ENCODE measurements at regions not wholly inside any gene's neighbourhood (a gene's known extent, or its start where the extent isn't known, plus 50 kb on each side); places are given as distances from the start of the nearest gene placed in this dataset.

DNA sequence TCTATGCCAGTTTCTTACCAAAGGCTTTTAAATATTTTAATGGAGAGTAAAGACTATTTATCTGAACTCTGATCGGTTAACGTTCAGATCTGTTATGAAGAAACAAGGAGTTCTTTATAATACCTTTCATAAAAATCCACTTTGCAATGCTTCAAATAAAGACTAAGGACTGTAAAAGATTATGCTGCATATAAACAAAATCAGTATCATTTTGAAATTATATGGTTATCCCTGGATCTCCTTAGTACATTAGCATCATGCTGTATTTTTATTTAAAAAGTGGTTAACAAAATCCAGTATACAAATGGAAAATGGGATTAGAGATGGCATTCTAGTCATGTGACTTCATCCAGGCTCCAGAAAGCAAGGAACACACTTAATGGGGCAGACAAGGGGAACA lies 386.8 kb downstream of the LMO4 start:
- TF ChIP-seq, protein P1, sequence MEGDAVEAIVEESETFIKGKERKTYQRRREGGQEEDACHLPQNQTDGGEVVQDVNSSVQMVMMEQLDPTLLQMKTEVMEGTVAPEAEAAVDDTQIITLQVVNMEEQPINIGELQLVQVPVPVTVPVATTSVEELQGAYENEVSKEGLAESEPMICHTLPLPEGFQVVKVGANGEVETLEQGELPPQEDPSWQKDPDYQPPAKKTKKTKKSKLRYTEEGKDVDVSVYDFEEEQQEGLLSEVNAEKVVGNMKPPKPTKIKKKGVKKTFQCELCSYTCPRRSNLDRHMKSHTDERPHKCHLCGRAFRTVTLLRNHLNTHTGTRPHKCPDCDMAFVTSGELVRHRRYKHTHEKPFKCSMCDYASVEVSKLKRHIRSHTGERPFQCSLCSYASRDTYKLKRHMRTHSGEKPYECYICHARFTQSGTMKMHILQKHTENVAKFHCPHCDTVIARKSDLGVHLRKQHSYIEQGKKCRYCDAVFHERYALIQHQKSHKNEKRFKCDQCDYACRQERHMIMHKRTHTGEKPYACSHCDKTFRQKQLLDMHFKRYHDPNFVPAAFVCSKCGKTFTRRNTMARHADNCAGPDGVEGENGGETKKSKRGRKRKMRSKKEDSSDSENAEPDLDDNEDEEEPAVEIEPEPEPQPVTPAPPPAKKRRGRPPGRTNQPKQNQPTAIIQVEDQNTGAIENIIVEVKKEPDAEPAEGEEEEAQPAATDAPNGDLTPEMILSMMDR (conservative IDR thresholded peaks at IDR 0.05; ENCODE audit: control insufficient read depth, insufficient read depth, low read depth, low read length): no peak
- no peak overlapping the region for H3K4me3 ChIP-seq (ENCODE audit: control insufficient read depth, low read depth, low read length)
- DNase-seq (ENCODE audit: low read depth): no peak

DNA sequence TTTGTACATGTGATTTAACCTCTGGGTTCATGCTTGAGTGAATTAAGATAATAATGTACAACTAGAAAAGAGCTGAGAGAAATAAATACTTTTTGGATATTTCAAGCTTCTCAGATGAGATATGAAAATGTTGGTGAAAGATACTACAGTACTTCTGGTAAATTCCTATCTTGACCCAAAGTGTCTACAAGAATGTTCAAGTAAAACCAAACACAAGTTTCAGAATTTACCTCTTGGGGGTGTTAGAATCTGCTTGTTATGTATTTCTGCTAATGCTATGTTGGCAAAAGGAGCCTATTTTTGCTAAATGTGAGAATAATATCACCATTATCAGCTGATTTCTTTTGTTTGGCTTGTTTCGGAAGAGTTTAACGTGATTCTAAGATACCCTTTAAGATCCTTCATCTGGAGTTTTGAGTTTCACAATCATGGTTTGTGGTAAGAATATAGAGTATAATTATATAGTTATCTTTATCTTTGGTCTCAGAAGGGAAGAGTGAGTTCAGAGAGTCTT lies 388.5 kb downstream of the LMO4 start:
- no peak overlapping the region for H3K4me3 ChIP-seq (ENCODE audit: control insufficient read depth, low read depth, low read length)
- DNase-seq (ENCODE audit: low read depth): no peak
- TF ChIP-seq, protein P1 (conservative IDR thresholded peaks at IDR 0.05; ENCODE audit: control insufficient read depth, insufficient read depth, low read depth, low read length): no peak

DNA sequence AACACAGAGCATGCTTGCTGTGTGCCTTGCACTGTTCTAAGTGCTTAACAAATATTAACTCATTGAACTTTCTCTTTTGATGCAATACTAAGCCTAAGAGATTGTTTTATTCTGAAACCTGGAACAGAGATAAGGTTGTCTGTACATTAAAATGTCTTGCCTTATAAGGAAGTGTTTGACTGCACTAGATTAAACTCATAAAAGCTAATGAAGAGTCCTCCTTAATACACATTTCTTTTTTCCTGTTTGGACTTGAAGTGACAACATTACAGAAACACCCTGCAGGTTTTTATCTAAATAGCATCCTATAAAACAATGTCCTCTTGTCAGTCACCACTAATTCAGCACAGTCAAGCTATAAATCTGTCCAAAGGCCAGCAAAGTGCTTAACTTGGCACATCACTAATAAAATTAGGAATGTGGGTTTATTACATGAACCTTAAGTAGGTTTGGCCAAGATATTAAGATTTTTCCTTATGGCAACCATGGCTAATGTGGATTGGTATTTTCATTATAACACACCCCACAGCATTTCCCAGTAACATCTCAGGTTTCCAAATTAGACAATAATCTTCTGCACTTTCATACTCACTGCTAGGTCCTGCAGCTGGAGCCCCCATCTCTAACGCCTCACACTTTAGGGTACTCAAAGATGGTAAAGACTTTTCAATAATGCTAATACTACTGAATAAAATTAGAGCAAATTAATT lies 389.7 kb downstream of the LMO4 start:
- DNase-seq (ENCODE audit: low read depth): no peak
- H3K4me3 ChIP-seq (ENCODE audit: control insufficient read depth, low read depth, low read length): no peak overlapping the region
- TF ChIP-seq, protein P1 (conservative IDR thresholded peaks at IDR 0.05; ENCODE audit: control insufficient read depth, insufficient read depth, low read depth, low read length): no peak

DNA sequence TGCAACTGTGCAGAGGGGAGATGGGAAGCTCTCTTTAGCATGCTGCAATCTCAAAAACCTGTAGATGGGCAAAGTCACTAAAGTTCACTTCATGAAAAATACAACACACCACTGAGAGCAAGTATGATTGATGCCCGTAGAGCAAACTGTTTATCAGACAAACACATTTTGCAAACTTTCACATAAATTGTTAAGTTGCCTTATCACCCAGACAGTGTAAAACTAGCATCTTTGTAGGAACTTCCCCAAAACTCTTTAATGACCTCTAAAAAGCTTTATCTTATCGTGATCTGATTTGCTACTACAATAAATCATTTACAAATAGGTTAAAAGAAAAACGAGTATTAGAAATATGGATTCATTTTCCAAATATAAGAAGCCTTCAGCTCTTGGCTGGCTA lies 391.0 kb downstream of the LMO4 start:
- TF ChIP-seq, protein P1 (conservative IDR thresholded peaks at IDR 0.05; ENCODE audit: control insufficient read depth, insufficient read depth, low read depth, low read length): no peak

DNA sequence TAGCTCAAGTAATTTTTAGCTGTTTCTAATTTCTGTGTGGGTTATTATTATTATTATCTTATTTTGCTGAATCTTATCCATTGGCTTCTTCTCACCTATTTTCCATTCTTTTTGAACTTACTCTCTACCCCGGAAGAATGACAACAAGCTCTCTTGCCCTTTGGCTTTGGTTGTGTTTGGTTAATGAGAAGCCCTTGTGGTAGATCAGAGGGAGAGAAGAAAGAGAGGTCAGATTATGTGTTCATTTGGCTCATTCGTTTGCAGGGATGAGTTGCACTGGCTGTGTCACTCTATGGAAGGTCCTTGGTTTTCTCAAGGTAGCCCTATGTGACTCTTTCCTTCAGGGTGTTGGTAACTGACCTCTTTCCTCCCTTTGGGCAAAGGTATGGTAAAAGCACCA lies 391.9 kb downstream of the LMO4 start:
- no peak for DNase-seq (ENCODE audit: low read depth)
- H3K4me3 ChIP-seq (ENCODE audit: control insufficient read depth, low read depth, low read length): no peak overlapping the region
- TF ChIP-seq, protein P1 (conservative IDR thresholded peaks at IDR 0.05; ENCODE audit: control insufficient read depth, insufficient read depth, low read depth, low read length): no peak

More for the DNA sequence above, 391.0 kb downstream of the LMO4 start:
- no peak for DNase-seq (ENCODE audit: low read depth)
- H3K4me3 ChIP-seq (ENCODE audit: control insufficient read depth, low read depth, low read length): no peak overlapping the region

DNA sequence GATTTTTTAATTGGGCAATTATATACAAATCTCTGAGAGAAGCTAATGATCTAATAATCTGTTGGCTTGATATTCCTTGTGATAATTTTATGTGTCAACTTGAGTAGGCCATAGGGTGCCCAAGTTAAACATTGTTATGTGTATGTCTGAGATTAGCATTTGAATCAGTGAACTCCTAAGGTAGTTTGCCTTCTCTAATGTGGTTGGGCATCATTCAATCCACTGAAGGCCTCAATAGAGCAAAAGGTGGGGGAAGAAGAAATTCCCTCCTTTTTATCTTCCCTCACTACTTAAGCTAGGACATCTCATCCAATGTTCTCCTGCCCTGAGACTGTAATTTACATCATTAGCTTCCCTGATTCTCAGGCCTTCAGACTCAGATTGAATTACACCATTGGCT lies 394.5 kb downstream of the LMO4 start:
- no peak overlapping the region for H3K4me3 ChIP-seq (ENCODE audit: control insufficient read depth, low read depth, low read length)
- no peak for DNase-seq (ENCODE audit: low read depth)
- TF ChIP-seq, protein P1 (conservative IDR thresholded peaks at IDR 0.05; ENCODE audit: control insufficient read depth, insufficient read depth, low read depth, low read length): no peak

Data from fibroblast of mammary gland (primary cell).